GM23338 (cell line): ENCODE measurements at regions not wholly inside any gene's neighbourhood (a gene's known extent, or its start where the extent isn't known, plus 50 kb on each side); places are given as distances from the start of the nearest gene placed in this dataset.

Source experiments
- ATAC-seq: fragments of 200-7000 bp; cut with Tn5 transposase; 3 replicates; pipeline ENCODE4 v1.9.1; 2020
- DNase-seq: peaks from one replicate; pipeline ENCODE4 v3.0.0-alpha.2; 2015; ENCODE audit warnings: low spot score
- H2AFZ ChIP-seq: fragments of 200-600 bp; sonication (generic); 2 replicates; pipeline ENCODE4 v1.8.0; 2016; ENCODE audit warnings: antibody characterized with exemption, mild to moderate bottlenecking, moderate library complexity
- H3F3A ChIP-seq: fragments of 200-600 bp; sonication (generic); replicated peaks from 2 replicates; pipeline ENCODE4 v1.8.0; 2017; ENCODE audit warnings: antibody characterized with exemption, mixed run types, low read depth
- H3K27ac ChIP-seq: fragments of 200-600 bp; sonication (generic); 2 replicates; pipeline ENCODE4 v1.6.1; 2016; ENCODE audit warnings: low read depth
- H3K27me3 ChIP-seq: fragments of 200-600 bp; sonication (generic); 2 replicates; pipeline ENCODE4 v1.8.0; 2016; ENCODE audit warnings: mild to moderate bottlenecking, mixed run types, moderate library complexity; ENCODE audit not compliant: insufficient read depth
- H3K36me3 ChIP-seq: fragments of 200-600 bp; sonication (generic); 2 replicates; pipeline ENCODE4 v1.8.0; 2016; ENCODE audit warnings: mild to moderate bottlenecking; ENCODE audit not compliant: insufficient read depth
- H3K4me1 ChIP-seq: fragments of 200-600 bp; sonication (generic); 2 replicates; pipeline ENCODE4 v1.8.0; 2016; ENCODE audit warnings: mild to moderate bottlenecking, moderate library complexity; ENCODE audit not compliant: insufficient read depth
- H3K4me2 ChIP-seq: fragments of 200-600 bp; sonication (generic); 2 replicates; pipeline ENCODE4 v1.7.1; 2017; ENCODE audit warnings: mixed run types
- H3K4me3 ChIP-seq: fragments of 200-600 bp; sonication (generic); 2 replicates; pipeline ENCODE4 v1.6.1; 2016; ENCODE audit warnings: mixed run types
- H3K79me2 ChIP-seq: fragments of 200-600 bp; sonication (generic); replicated peaks from 2 replicates; pipeline ENCODE4 v1.8.0; 2017; ENCODE audit warnings: mild to moderate bottlenecking; ENCODE audit not compliant: insufficient read depth
- H3K9me2 ChIP-seq: fragments of 200-600 bp; sonication (generic); 2 replicates; pipeline ENCODE4 v1.8.0; 2017; ENCODE audit not compliant: insufficient read depth
- H4K20me1 ChIP-seq: fragments of 200-600 bp; sonication (generic); replicated peaks from 2 replicates; pipeline ENCODE4 v1.8.0; 2017; ENCODE audit warnings: mild to moderate bottlenecking; ENCODE audit not compliant: insufficient read depth
- H3K27ac Mint-ChIP-seq: 2 replicates; pipeline ENCODE4 v1.8.0; 2020; ENCODE audit warnings: inconsistent platforms, mild to moderate bottlenecking, moderate library complexity, mixed read lengths
- H3K27me3 Mint-ChIP-seq: 3 replicates; pipeline ENCODE4 v1.8.0; 2022; ENCODE audit warnings: low read depth, mild to moderate bottlenecking, moderate library complexity, mixed read lengths, inconsistent platforms; ENCODE audit not compliant: insufficient read depth, poor library complexity
- H3K36me3 Mint-ChIP-seq: 3 replicates; pipeline ENCODE4 v1.8.0; 2021; ENCODE audit warnings: low read depth, mild to moderate bottlenecking, inconsistent platforms, moderate library complexity, mixed read lengths
- H3K4me1 Mint-ChIP-seq: 3 replicates; pipeline ENCODE4 v1.8.0; 2020; ENCODE audit warnings: mild to moderate bottlenecking, inconsistent platforms, mixed read lengths
- H3K4me3 Mint-ChIP-seq: 3 replicates; pipeline ENCODE4 v1.8.0; 2021; ENCODE audit warnings: moderate library complexity, mild to moderate bottlenecking, inconsistent platforms, mixed read lengths
- H3K9me3 Mint-ChIP-seq: 3 replicates; pipeline ENCODE4 v1.8.0; 2020; ENCODE audit warnings: moderate library complexity, mild to moderate bottlenecking, inconsistent platforms, mixed read lengths
- CREB1 ChIP-seq: fragments of 250-450 bp; sonication (Bioruptor Pico); IDR thresholded peaks from 2 replicates; pipeline ENCODE4 v1.5.0; 2020; ENCODE audit warnings: low read depth, mild to moderate bottlenecking, moderate library complexity
- EZH2 ChIP-seq: fragments of 200-600 bp; sonication (generic); IDR thresholded peaks from one replicate; pipeline ENCODE4 v1.8.0; 2017; ENCODE audit warnings: antibody characterized with exemption, mild to moderate bottlenecking, low read depth; ENCODE audit not compliant: unreplicated experiment
- EZH2phosphoT487 ChIP-seq: fragments of 200-600 bp; sonication (generic); IDR thresholded peaks from one replicate; pipeline ENCODE4 v1.8.1; 2018; ENCODE audit warnings: antibody characterized with exemption; ENCODE audit not compliant: unreplicated experiment
- JUNB ChIP-seq: IDR thresholded peaks from one replicate; pipeline ENCODE4 v1.6.1; 2016; ENCODE audit warnings: antibody characterized with exemption; ENCODE audit not compliant: unreplicated experiment
- POLR2AphosphoS5 ChIP-seq: IDR thresholded peaks from 2 replicates; pipeline ENCODE4 v1.6.1; 2016; ENCODE audit warnings: antibody characterized with exemption, low read depth
- REST ChIP-seq: IDR thresholded peaks from one replicate; pipeline ENCODE4 v1.6.1; 2018; ENCODE audit warnings: antibody characterized with exemption; ENCODE audit not compliant: unreplicated experiment
- STAT1 ChIP-seq: IDR thresholded peaks from one replicate; pipeline ENCODE4 v1.6.1; 2016; ENCODE audit warnings: antibody characterized with exemption; ENCODE audit not compliant: unreplicated experiment
- ZNF114 ChIP-seq: fragments of 250-450 bp; sonication (Bioruptor Pico); IDR thresholded peaks from 2 replicates; pipeline ENCODE4 v1.5.0; 2020; ENCODE audit warnings: mild to moderate bottlenecking, moderate library complexity
- ZNF331 ChIP-seq: fragments of 250-450 bp; sonication (Bioruptor Pico); IDR thresholded peaks from 2 replicates; pipeline ENCODE4 v1.5.0; 2020; ENCODE audit warnings: low read depth, mild to moderate bottlenecking, moderate library complexity
- TF ChIP-seq, protein P1 (sequence below): IDR thresholded peaks from 2 replicates; pipeline ENCODE4 v1.6.1; 2016; ENCODE audit warnings: antibody characterized with exemption
- TF ChIP-seq, protein P2 (sequence below): fragments of 250-450 bp; sonication (Bioruptor Pico); IDR thresholded peaks from 2 replicates; pipeline ENCODE4 v1.5.0; 2020; ENCODE audit warnings: mild to moderate bottlenecking, moderate library complexity

DNA sequence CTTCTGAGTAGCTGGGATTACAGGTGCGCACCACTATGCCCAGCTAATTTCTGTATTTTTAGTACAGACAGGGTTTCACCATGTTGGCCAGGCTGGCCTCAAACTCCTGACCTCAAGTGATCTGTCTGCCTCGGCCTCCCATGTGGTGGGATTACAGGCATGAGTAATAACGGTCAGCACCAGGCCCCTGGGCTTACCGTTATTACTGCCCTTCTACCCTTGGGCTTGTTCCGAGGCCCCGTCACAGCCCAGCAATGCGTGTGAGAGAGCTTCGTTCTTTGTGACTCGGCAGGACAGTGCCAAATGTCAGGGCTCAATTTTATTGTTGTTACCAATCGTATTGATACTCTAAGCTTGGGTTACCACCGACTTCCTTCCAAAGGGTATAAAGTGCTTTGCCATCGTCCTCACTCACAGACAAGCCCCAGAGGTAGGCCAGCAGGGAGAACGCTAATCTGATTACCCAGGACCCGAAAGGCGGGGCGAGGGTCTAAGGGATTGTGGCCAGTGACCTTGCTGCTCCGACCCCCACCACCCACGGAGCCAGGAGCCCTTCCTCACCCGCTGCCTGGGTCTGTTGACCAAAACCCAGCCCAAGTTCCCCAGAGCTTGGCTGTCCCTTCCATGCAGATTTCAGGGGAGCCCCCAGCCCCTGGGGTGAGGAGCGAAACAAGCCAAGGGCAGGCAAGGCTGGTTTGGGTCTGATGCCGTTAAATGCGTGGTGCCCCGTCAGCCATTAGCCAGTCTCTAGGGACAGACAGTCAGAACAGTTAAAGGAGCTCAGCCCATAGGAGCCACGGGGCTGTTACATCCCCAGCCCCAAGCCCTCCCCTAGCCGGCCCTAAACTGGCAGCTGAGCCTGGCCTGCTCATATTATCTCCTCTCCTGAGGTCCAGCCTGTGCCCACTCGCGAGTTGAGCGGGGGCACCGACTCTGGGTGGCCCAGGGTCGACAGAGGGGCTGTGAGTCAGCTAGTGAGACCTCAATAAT lies 54.9 kb upstream of the CASZ1 start (continued):
- TF ChIP-seq, protein P1, sequence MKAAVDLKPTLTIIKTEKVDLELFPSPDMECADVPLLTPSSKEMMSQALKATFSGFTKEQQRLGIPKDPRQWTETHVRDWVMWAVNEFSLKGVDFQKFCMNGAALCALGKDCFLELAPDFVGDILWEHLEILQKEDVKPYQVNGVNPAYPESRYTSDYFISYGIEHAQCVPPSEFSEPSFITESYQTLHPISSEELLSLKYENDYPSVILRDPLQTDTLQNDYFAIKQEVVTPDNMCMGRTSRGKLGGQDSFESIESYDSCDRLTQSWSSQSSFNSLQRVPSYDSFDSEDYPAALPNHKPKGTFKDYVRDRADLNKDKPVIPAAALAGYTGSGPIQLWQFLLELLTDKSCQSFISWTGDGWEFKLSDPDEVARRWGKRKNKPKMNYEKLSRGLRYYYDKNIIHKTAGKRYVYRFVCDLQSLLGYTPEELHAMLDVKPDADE, result no peak
- TF ChIP-seq POLR2AphosphoS5, result no peak
- TF ChIP-seq JUNB, result no peak
- no peak for TF ChIP-seq STAT1
- no peak for TF ChIP-seq CREB1 (CRISPR knock-in tag)

DNA sequence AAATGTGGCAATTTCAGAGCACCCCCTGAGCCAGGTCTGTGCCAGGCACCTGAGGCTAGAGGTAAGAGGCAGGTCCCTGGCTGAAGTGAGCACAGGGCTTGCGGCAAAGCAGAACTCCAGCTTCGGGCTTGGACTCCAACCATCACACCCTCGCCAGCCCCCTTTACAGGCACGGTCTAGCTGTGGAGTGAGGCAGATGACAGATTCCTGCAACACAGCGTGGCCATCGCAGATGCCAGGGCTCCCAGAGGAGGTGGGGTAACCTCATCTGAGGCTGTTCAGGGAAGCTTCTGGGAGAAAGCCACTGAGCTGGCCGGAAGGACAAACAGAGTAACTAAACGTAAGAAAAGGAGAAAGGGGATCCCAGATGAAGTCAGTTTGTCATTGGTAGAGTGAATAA lies 55.6 kb upstream of the CASZ1 start:
- Mint-ChIP-seq H3K27ac (no peak overlapping the region), H3K36me3 (peaks cover 4% of the 10 kb centered on the region; the same call in 2 of the 3 replicates)
- TF ChIP-seq EZH2 (no peak), ZNF114 (CRISPR knock-in tag) (no peak), REST (no peak), ZNF331 (CRISPR knock-in tag) (no peak), EZH2phosphoT487 (no peak), JUNB (no peak), STAT1 (no peak), CREB1 (CRISPR knock-in tag) (no peak)
- TF ChIP-seq, protein P2, sequence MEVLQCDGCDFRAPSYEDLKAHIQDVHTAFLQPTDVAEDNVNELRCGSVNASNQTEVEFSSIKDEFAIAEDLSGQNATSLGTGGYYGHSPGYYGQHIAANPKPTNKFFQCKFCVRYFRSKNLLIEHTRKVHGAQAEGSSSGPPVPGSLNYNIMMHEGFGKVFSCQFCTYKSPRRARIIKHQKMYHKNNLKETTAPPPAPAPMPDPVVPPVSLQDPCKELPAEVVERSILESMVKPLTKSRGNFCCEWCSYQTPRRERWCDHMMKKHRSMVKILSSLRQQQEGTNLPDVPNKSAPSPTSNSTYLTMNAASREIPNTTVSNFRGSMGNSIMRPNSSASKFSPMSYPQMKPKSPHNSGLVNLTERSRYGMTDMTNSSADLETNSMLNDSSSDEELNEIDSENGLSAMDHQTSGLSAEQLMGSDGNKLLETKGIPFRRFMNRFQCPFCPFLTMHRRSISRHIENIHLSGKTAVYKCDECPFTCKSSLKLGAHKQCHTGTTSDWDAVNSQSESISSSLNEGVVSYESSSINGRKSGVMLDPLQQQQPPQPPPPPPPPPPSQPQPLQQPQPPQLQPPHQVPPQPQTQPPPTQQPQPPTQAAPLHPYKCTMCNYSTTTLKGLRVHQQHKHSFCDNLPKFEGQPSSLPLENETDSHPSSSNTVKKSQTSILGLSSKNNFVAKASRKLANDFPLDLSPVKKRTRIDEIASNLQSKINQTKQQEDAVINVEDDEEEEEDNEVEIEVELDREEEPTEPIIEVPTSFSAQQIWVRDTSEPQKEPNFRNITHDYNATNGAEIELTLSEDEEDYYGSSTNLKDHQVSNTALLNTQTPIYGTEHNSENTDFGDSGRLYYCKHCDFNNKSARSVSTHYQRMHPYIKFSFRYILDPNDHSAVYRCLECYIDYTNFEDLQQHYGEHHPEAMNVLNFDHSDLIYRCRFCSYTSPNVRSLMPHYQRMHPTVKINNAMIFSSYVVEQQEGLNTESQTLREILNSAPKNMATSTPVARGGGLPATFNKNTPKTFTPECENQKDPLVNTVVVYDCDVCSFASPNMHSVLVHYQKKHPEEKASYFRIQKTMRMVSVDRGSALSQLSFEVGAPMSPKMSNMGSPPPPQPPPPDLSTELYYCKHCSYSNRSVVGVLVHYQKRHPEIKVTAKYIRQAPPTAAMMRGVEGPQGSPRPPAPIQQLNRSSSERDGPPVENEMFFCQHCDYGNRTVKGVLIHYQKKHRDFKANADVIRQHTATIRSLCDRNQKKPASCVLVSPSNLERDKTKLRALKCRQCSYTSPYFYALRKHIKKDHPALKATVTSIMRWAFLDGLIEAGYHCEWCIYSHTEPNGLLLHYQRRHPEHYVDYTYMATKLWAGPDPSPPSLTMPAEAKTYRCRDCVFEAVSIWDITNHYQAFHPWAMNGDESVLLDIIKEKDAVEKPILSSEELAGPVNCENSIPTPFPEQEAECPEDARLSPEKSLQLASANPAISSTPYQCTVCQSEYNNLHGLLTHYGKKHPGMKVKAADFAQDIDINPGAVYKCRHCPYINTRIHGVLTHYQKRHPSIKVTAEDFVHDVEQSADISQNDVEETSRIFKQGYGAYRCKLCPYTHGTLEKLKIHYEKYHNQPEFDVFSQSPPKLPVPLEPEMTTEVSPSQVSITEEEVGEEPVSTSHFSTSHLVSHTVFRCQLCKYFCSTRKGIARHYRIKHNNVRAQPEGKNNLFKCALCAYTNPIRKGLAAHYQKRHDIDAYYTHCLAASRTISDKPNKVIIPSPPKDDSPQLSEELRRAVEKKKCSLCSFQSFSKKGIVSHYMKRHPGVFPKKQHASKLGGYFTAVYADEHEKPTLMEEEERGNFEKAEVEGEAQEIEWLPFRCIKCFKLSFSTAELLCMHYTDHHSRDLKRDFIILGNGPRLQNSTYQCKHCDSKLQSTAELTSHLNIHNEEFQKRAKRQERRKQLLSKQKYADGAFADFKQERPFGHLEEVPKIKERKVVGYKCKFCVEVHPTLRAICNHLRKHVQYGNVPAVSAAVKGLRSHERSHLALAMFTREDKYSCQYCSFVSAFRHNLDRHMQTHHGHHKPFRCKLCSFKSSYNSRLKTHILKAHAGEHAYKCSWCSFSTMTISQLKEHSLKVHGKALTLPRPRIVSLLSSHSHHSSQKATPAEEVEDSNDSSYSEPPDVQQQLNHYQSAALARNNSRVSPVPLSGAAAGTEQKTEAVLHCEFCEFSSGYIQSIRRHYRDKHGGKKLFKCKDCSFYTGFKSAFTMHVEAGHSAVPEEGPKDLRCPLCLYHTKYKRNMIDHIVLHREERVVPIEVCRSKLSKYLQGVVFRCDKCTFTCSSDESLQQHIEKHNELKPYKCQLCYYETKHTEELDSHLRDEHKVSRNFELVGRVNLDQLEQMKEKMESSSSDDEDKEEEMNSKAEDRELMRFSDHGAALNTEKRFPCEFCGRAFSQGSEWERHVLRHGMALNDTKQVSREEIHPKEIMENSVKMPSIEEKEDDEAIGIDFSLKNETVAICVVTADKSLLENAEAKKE (CRISPR knock-in tag), result no peak
- TF ChIP-seq, protein P1, result no peak

More for the DNA sequence above, 55.6 kb upstream of the CASZ1 start:
- Mint-ChIP-seq H3K4me3 (no peak overlapping the region), H3K27me3 (peaks cover 6% of the 10 kb centered on the region), H3K9me3 (peaks cover 10% of the 10 kb centered on the region), H3K4me1 (peaks cover 2% of the 10 kb centered on the region; the same call in 1 of the 3 replicates)
- no peak overlapping the region for H3K4me2 ChIP-seq
- no peak overlapping the region for H3K27ac ChIP-seq
- no peaks in the 10 kb centered on the region for H3K4me1 ChIP-seq
- peaks cover 3% of the 10 kb centered on the region; the same call in 1 of the 2 replicates for H3K9me2 ChIP-seq
- ATAC-seq, result no peak
- no peaks in the 10 kb centered on the region for H3K27me3 ChIP-seq
- no peaks in the 10 kb centered on the region for H4K20me1 ChIP-seq
- no peaks in the 10 kb centered on the region for H3F3A ChIP-seq
- DNase-seq, result no peak
- H2AFZ ChIP-seq, result no peak overlapping the region
- no peak overlapping the region for H3K4me3 ChIP-seq
- no peaks in the 10 kb centered on the region for H3K79me2 ChIP-seq
- H3K36me3 ChIP-seq, result no peaks in the 10 kb centered on the region
